Coronary artery (tissue), 2 donors: ENCODE measurements at regions not wholly inside any gene's neighbourhood (a gene's known extent, or its start where the extent isn't known, plus 50 kb on each side); places are given as distances from the start of the nearest gene placed in this dataset.

ENCODE experiments used
- DNase-seq: peaks from one replicate; pipeline ENCODE4 v3.0.0-alpha.2; 2017; ENCODE audit warnings: low spot score
- H3K27ac ChIP-seq, 2 donors: fragments of 200-600 bp; sonication (generic); one replicate each; pipeline ENCODE4 v1.5.1; 2016 to 2019
- H3K4me3 ChIP-seq: fragments of 200-600 bp; sonication (generic); 2 replicates; pipeline ENCODE4 v1.5.1; 2016; ENCODE audit warnings: mild to moderate bottlenecking, moderate library complexity
- CTCF ChIP-seq: fragments of 200-600 bp; sonication (generic); IDR thresholded peaks from one replicate; pipeline ENCODE4 v1.5.1; 2019; ENCODE audit warnings: antibody characterized with exemption

DNA sequence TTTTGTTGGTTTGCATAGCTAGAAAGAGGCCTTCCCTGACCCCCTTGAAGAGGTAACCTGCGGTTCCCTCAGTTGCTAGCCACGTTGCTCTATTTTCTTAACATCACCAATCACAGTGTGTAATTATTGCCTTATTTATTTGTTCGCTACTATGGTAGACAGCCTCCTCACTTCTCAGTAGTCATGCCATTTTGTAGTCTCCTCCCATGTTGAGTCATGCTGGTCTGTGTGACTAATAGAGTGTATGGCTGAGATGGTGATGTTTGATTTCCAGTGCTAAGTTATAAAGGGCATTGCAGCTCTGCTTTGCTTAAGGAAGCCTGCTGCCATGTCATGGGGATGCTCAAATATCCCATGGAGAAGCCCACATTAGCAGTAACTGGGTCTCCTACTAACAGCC lies 236.6 kb upstream of the CHD6 start:
- Histone ChIP-seq H3K4me3 (no peak overlapping the region), H3K27ac (no peak overlapping the region)
- DNase-seq = no peak
- no peak for TF ChIP-seq CTCF

GRCh38 chr20:41853806-41854205 lies 235.6 kb upstream of the CHD6 start:
- Histone ChIP-seq H3K4me3 (no peak overlapping the region), H3K27ac (no peak overlapping the region)
- TF ChIP-seq CTCF = no peak
- DNase-seq = no peak

DNA sequence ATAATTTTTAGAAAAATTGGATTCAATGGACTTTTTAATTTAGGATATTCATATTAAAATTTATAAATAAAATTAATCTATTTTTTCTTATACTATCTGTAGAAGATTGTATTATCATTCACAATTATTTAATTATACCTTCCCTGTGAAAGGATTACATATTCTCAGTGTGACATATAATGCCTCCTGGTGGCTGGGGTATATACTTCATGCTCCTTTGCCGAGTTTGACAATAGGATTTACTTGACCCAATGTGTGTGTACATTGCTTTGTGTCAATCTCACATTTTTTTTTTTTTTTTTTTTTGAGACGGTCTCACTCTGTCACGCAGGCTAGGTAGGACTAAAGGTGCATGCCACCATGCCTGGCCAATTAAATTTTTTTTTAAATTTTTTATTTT lies 230.0 kb upstream of the CHD6 start:
- no peak for DNase-seq
- no peak overlapping the region for H3K4me3 ChIP-seq
- no peak overlapping the region for H3K27ac ChIP-seq
- TF ChIP-seq CTCF = no peak

DNA sequence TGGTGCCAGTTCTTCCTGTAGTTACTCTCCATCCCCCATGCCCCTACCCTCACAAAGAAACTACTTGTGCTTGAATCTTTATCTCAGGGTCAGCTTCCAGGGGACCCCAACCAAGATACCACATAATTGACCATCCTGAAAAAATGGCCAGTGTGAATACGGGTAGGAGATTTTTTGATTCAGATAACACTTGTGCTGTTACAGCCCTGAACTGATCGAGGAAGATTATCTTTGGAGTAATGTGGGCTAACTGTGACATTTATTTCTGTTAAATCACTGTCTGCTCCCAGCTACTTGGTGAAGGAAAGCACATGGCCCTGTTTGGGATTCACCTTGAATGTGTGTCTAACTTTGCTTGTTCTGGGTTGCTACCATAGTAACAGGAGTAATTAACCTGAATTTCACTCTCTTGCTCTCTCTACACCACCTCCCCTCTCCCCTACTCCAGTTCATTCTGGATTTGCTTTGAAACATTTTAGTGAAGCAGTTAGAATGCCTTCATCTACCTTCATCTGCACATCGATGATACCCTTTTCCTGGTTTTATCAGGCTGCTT lies 219.6 kb upstream of the CHD6 start:
- DNase-seq = no peak
- Histone ChIP-seq H3K4me3 (no peak overlapping the region), H3K27ac (no peak overlapping the region)
- TF ChIP-seq CTCF = no peak

DNA sequence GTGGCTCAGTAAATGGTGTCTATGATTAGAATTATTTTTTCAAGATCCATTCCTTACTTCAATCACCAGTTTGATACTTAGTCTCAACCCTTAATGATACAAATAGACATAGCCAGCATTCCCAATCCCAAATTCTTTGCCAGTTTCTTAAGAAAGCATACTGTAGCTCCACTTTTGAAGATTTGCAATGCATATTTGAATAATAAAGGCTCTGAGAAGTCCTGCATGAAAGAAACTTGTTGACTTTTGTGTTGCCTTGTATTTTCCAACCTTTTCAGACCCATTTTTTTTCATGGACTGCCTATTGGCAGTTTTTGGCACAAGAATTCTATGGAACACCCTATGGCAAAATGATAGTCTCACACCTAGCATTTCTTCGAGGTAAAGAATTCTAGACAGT lies 215.6 kb upstream of the CHD6 start:
- TF ChIP-seq CTCF = no peak
- Histone ChIP-seq H3K27ac (no peak overlapping the region), H3K4me3 (no peak overlapping the region)
- DNase-seq = no peak

DNA sequence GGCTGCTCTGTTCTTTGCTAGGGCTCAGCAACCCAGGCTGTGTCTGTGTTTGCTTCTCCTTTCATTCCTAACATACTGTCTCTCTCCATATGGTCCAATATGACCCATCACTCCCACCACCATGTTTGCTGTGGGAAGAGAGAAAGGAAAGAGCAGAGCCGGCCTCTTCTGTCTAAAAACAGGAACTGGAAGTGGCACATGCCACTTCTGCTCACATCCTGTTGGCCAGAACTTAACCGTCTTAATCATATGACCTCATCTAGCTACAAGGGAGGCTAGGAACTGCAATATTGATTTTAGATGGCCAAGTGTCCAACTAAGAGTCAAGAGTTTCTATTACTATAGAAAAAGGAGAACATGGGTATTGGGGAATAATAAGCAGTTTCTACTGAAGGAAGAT lies 212.5 kb upstream of the CHD6 start:
- no peak for DNase-seq
- H3K27ac ChIP-seq = no peak overlapping the region
- no peak overlapping the region for H3K4me3 ChIP-seq
- no peak for TF ChIP-seq CTCF

DNA sequence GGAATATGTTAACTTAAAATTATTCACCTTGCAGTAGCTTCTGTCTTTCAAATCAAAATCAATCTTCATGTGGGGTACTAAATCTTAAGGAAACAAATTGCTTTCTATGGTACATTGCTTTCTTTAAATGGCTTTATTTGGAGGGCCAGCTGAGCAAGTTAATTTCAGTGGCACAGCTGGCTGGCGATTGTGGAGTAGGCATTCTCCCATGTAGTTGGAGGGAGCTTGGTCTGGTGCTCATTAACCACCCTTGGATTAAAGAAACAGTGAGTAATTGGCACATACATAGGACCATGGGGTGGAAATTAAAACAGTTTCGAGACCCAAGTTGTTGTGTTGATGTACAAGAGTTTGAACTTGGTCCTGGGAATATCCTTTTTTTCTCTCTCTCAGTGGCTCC lies 201.3 kb upstream of the CHD6 start:
- DNase-seq = no peak
- H3K4me3 ChIP-seq = no peak overlapping the region
- no peak overlapping the region for H3K27ac ChIP-seq
- no peak for TF ChIP-seq CTCF
